Duodenal mucosa (tissue), 2 donors: ENCODE measurements at regions not wholly inside any gene's neighbourhood (a gene's known extent, or its start where the extent isn't known, plus 50 kb on each side); places are given as distances from the start of the nearest gene placed in this dataset.

Source experiments
- H3K27ac ChIP-seq: one replicate; pipeline ENCODE4 v1.7.0; 2013; ENCODE audit warnings: low read depth, low read length
- H3K27me3 ChIP-seq, 2 donors: one replicate each; pipeline ENCODE4 v1.7.0; 2013; ENCODE audit warnings: low read length in 2 of 2, control low read depth in 1 of 2; ENCODE audit not compliant: insufficient read depth in 2 of 2, control insufficient read depth in 1 of 2
- H3K36me3 ChIP-seq, 2 donors: one replicate each; pipeline ENCODE4 v1.7.0; 2013; ENCODE audit warnings: low read length in 2 of 2, control low read depth in 1 of 2; ENCODE audit not compliant: insufficient read depth in 2 of 2, control insufficient read depth in 1 of 2
- H3K4me1 ChIP-seq, 2 donors: one replicate each; pipeline ENCODE4 v1.7.0; 2013; ENCODE audit warnings: low read length in 2 of 2, control low read depth in 1 of 2; ENCODE audit not compliant: insufficient read depth in 2 of 2, control insufficient read depth in 1 of 2
- H3K4me3 ChIP-seq, 2 donors: one replicate each; pipeline ENCODE4 v1.7.0; 2013; ENCODE audit warnings: low read length in 2 of 2, low read depth in 1 of 2
- H3K9ac ChIP-seq, 2 donors: one replicate each; pipeline ENCODE4 v1.7.0; 2013; ENCODE audit warnings: low read length in 2 of 2, low read depth in 1 of 2
- H3K9me3 ChIP-seq, 2 donors: one replicate each; pipeline ENCODE4 v1.7.0; 2013; ENCODE audit warnings: low read length in 2 of 2, control low read depth in 1 of 2; ENCODE audit not compliant: control insufficient read depth in 1 of 2

- H3K9ac ChIP-seq, result peak overlapping the region in 1 of 2 donors; percentile 25
- no peaks in the 10 kb centered on the region for H3K9me3 ChIP-seq
- H3K27me3 ChIP-seq, result no peaks in the 10 kb centered on the region
- H3K4me1 ChIP-seq, result peaks cover 21 to 28% of the 10 kb centered on the region in 2 donors
- no peaks in the 10 kb centered on the region for H3K36me3 ChIP-seq
- H3K4me3 ChIP-seq, result peak overlapping the region; percentile 23 to 65
- no peak overlapping the region for H3K27ac ChIP-seq
Observed at GRCh38 chr6:7468382-7469081, 72.9 kb upstream of the DSP start.

GRCh38 chr6:7469696-7470095 lies 71.8 kb upstream of the DSP start:
- Histone ChIP-seq H3K4me3 (no peak overlapping the region), H3K27me3 (no peaks in the 10 kb centered on the region), H3K36me3 (no peaks in the 10 kb centered on the region), H3K9me3 (no peaks in the 10 kb centered on the region), H3K9ac (no peak overlapping the region), H3K4me1 (peaks cover 21 to 22% of the 10 kb centered on the region in 2 donors), H3K27ac (no peak overlapping the region)

GRCh38 chr6:7471171-7471570 lies 70.3 kb upstream of the DSP start:
- Histone ChIP-seq H3K4me1 (peaks cover 21 to 22% of the 10 kb centered on the region in 2 donors), H3K36me3 (no peaks in the 10 kb centered on the region), H3K27me3 (no peaks in the 10 kb centered on the region), H3K9me3 (no peaks in the 10 kb centered on the region), H3K4me3 (no peak overlapping the region), H3K9ac (no peak overlapping the region), H3K27ac (no peak overlapping the region)

GRCh38 chr6:7473805-7474719 lies 67.4 kb upstream of the DSP start:
- no peaks in the 10 kb centered on the region for H3K27me3 ChIP-seq
- H3K4me3 ChIP-seq, result no peak overlapping the region
- H3K9ac ChIP-seq, result no peak overlapping the region
- H3K27ac ChIP-seq, result no peak overlapping the region
- H3K36me3 ChIP-seq, result no peaks in the 10 kb centered on the region
- no peaks in the 10 kb centered on the region for H3K4me1 ChIP-seq
- no peaks in the 10 kb centered on the region for H3K9me3 ChIP-seq

GRCh38 chr6:7475081-7475480 lies 66.4 kb upstream of the DSP start:
- Histone ChIP-seq H3K4me1 (no peaks in the 10 kb centered on the region), H3K27me3 (no peaks in the 10 kb centered on the region), H3K9me3 (no peaks in the 10 kb centered on the region), H3K4me3 (no peak overlapping the region), H3K36me3 (no peaks in the 10 kb centered on the region), H3K9ac (no peak overlapping the region), H3K27ac (no peak overlapping the region)

GRCh38 chr6:7479801-7480266 lies 61.6 kb upstream of the DSP start:
- H3K36me3 ChIP-seq, result no peaks in the 10 kb centered on the region
- H3K9me3 ChIP-seq, result no peaks in the 10 kb centered on the region
- H3K27ac ChIP-seq, result peak overlapping the region; percentile 44
- no peaks in the 10 kb centered on the region for H3K4me1 ChIP-seq
- no peaks in the 10 kb centered on the region for H3K27me3 ChIP-seq
- peak overlapping the region in 1 of 2 donors; percentile 66 for H3K9ac ChIP-seq
- peak overlapping the region in 1 of 2 donors; percentile 48 for H3K4me3 ChIP-seq

GRCh38 chr6:7484666-7485065 lies 56.8 kb upstream of the DSP start:
- no peaks in the 10 kb centered on the region for H3K9me3 ChIP-seq
- H3K9ac ChIP-seq, result no peak overlapping the region

GRCh38 chr6:7486951-7487350 lies 54.5 kb upstream of the DSP start:
- Histone ChIP-seq H3K9ac (no peak overlapping the region), H3K27ac (no peak overlapping the region), H3K4me1 (no peaks in the 10 kb centered on the region)

More at GRCh38 chr6:7484666-7485065, 56.8 kb upstream of the DSP start:
- Histone ChIP-seq H3K36me3 (no peaks in the 10 kb centered on the region), H3K27ac (no peak overlapping the region), H3K4me3 (no peak overlapping the region), H3K4me1 (no peaks in the 10 kb centered on the region), H3K27me3 (no peaks in the 10 kb centered on the region)

GRCh38 chr6:7488494-7488893 lies 53.0 kb upstream of the DSP start:
- Histone ChIP-seq H3K36me3 (no peaks in the 10 kb centered on the region), H3K27me3 (no peaks in the 10 kb centered on the region), H3K4me3 (no peak overlapping the region), H3K9ac (no peak overlapping the region), H3K4me1 (no peaks in the 10 kb centered on the region), H3K27ac (no peak overlapping the region), H3K9me3 (no peaks in the 10 kb centered on the region)

More at GRCh38 chr6:7486951-7487350, 54.5 kb upstream of the DSP start:
- H3K36me3 ChIP-seq, result no peaks in the 10 kb centered on the region
- H3K4me3 ChIP-seq, result no peak overlapping the region
- H3K9me3 ChIP-seq, result no peaks in the 10 kb centered on the region
- H3K27me3 ChIP-seq, result no peaks in the 10 kb centered on the region

GRCh38 chr6:7489376-7489775 lies 52.1 kb upstream of the DSP start:
- no peaks in the 10 kb centered on the region for H3K36me3 ChIP-seq
- H3K9me3 ChIP-seq, result no peaks in the 10 kb centered on the region
- no peaks in the 10 kb centered on the region for H3K4me1 ChIP-seq
- H3K27me3 ChIP-seq, result no peaks in the 10 kb centered on the region
- H3K27ac ChIP-seq, result no peak overlapping the region
- H3K4me3 ChIP-seq, result no peak overlapping the region
- no peak overlapping the region for H3K9ac ChIP-seq
